GM10266 (cell line): ENCODE measurements at regions not wholly inside any gene's neighbourhood (a gene's known extent, or its start where the extent isn't known, plus 50 kb on each side); places are given as distances from the start of the nearest gene placed in this dataset.

Source experiments
- DNase-seq: peaks from one replicate; pipeline ENCODE4 v3.0.0; 2012; ENCODE audit errors: extremely low spot score
- CTCF ChIP-seq: IDR thresholded peaks from 2 replicates; pipeline ENCODE4 v1.5.1; 2012; ENCODE audit warnings: mild to moderate bottlenecking, low read depth; ENCODE audit not compliant: control insufficient read depth, insufficient read depth; ENCODE audit errors: missing control alignments

DNA sequence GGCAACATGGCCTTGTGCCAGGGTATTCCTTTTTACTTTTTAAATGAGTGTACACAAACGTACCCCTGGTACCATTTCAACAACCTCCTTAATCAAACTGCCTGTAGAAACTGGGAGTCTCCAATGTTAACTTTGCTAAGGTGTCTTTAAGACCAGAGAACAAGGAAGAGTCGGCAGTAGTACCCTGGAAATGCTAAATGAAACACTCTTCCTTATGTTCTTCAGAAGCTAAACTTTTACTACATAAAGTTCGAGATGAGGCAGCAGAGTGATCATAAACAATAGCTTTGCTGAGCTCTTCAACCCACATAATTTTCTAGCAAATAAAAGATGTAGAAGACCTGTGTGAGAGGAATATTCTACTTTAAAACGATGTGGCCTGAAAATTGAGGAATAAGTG is 297.7 kb upstream of the NRIP1 start:
- TF ChIP-seq CTCF = no peak

GRCh38 chr21:15363921-15364320 is 299.1 kb upstream of the NRIP1 start:
- no peak for DNase-seq
- no peak for TF ChIP-seq CTCF

More for the DNA sequence above, 297.7 kb upstream of the NRIP1 start:
- no peak for DNase-seq

DNA sequence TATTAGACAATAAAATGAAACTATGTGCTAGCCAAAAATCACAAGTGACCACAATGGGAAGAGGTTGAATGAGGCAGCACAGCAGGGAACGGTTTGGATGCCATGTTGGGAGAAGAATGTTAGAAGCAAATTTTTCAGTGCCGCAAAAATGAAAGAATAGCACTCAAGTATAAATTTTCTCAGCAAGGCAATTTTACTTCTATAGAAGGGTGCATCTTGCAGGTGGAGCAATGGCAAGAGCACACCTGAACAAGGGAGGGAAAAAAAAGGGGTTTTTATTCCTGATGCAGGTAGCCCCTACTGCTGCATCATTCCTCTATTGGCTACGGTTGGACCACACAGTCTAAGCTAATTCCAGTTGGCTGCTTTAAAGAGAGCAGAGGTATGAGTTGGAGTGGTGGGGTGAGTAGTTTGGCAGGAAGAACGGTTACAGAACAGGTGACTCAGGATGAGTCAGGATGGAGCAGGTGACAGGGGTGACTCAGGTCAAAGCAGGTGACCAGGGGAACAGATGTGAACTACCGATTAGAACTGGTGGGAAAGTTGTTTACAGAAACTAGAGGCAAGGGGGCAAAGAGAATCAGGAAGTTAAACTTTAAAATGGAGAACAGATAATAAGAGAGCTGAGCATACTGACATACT is 301.1 kb upstream of the NRIP1 start:
- DNase-seq = no peak
- no peak for TF ChIP-seq CTCF

- TF ChIP-seq CTCF = no peak
- no peak for DNase-seq
Observed at GRCh38 chr21:15366555-15366954, 301.8 kb upstream of the NRIP1 start.

GRCh38 chr21:15367061-15367626 is 302.3 kb upstream of the NRIP1 start:
- no peak for TF ChIP-seq CTCF
- no peak for DNase-seq

DNA sequence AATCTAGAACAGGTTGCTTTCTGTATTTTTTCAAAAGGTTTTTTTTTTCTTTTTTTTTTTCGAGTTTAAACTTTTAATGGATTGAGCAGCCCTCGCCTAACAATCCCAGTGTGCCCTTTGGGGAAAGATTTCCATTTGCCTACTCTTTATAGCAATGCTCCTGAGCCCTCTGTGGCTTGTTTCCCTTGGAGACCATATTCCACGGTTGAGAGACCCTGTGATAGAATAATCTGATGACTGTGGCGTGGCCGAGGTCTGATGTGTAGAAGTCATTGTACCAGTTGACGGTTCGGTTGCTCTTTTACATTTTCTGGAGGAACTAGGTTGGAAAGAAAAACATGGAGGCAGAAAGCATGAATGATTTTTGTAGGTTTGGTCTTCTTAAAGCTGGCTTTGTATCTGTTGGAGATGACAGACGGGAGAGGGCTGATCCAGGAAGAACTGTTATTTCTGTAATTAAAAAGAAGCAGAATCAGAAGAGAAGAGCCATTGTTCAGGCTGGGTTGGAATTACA is 305.7 kb upstream of the NRIP1 start:
- DNase-seq = no peak
- no peak for TF ChIP-seq CTCF

- TF ChIP-seq CTCF = no peak
- DNase-seq = no peak
Observed at GRCh38 chr21:15373941-15374340, 309.1 kb upstream of the NRIP1 start.
